ENCODE measurements at regions not wholly inside any gene's neighbourhood (a gene's known extent, or its start where the extent isn't known, plus 50 kb on each side); places are given as distances from the start of the nearest gene placed in this dataset.

DNA sequence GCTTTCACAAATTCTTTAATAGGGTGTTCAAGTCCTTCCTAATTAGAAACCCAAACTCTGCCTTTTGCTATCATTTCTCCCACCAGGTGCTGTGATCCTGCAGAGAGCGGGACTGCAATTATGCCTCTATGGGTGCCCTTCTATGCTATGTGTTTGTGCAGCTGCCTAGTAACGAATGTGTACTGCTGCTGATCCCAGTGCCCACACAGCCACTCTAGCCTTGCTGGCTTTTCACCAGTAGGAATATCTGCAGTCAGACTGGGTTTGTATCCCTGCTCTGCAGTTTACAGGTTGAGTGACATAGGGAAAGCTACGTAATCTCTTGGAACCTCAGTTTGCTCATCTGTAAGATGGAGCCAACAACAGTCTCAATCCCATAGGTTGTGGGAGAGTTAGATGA is 179.6 kb upstream of the IRX3 start:
- no peak for DNase-seq

- no peak for DNase-seq
Measured at GRCh38 chr16:54465063-54465462, 178.5 kb upstream of the IRX3 start.

- no peak for DNase-seq
Measured at GRCh38 chr16:54462771-54463170, 176.2 kb upstream of the IRX3 start.

- DNase-seq = no peak
Measured at GRCh38 chr16:54462151-54462651, 175.6 kb upstream of the IRX3 start.

- no peak for DNase-seq
Measured at GRCh38 chr16:54460263-54460860, 173.8 kb upstream of the IRX3 start.

DNA sequence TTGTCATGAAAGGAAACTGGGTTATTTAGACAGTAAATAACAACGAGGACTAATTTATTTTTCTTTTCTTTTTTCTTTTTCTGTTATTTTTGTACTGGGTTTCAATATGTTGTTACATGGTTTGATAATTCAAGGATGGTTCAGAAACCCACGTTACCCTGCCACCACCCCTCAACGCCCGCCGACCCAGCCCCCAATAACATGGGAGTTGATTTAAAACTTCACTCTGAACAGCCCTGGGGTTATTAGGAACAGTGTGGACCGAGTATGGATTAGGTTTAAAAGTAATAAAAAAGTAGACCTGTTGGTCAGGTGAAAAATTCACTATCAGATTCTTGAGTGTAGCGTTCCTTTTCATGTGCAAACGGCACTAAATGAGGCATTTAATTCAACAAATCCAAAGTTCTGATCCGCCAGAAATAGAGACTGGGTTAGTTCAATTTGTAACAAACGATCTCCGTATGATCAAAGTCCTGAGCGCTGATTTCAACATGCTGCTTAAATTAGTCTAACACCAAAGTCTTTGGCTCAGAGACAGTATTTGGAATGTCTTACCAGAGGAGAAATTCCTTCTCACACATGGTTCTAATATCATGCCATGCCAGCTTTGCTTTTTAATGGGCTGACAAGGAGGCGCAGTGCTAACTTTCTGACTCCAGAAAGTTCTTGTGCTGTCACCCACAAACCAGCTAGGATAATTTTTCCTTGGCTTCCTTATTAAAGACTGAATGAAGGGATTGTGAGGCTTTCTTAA is 173.1 kb upstream of the IRX3 start:
- DNase-seq = no peak

DNA sequence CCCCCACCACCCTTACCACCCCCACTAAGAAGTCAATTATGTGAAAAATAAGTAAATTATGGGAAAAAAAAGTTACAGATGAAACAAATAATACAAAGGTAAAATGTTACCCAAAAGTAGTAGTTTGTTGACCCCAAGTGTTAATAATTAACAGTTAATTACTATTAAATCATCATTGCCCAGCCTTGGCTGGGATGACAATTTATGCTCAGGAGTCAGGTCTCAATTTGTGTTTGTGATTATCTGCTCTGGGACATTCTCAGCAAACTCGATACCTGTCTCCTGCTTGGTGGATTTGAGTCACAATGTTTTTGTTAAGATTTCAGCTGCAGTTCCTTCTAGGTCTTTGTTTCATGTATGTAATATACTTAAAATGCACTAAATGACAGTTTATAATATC is 172.3 kb upstream of the IRX3 start:
- no peak for DNase-seq

GRCh38 chr16:54456291-54456690 is 169.7 kb upstream of the IRX3 start:
- no peak for DNase-seq

- DNase-seq = no peak
Measured at GRCh38 chr16:54455030-54455725, 168.6 kb upstream of the IRX3 start.

- DNase-seq = no peak
Measured at GRCh38 chr16:54454616-54455015, 168.0 kb upstream of the IRX3 start.

DNA sequence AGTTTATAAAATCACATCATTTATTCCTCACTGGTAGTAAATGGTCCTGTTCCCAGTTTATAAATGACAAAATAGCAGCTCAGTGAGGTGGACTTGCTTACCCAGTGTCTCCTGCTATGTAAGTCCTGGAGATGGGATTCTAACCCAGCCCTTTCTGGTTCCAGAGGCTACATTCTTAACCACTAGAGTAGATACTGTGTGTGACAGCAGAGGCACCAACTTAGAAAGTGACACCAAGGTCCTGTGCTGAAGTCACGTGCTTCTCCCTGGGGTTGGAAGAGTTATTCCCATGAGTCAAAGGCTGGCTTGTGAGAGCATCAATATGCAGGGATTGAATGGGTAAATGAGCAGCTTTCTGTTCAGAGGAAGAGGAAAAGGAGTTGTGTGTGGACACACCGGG is 167.3 kb upstream of the IRX3 start:
- DNase-seq = no peak

DNA sequence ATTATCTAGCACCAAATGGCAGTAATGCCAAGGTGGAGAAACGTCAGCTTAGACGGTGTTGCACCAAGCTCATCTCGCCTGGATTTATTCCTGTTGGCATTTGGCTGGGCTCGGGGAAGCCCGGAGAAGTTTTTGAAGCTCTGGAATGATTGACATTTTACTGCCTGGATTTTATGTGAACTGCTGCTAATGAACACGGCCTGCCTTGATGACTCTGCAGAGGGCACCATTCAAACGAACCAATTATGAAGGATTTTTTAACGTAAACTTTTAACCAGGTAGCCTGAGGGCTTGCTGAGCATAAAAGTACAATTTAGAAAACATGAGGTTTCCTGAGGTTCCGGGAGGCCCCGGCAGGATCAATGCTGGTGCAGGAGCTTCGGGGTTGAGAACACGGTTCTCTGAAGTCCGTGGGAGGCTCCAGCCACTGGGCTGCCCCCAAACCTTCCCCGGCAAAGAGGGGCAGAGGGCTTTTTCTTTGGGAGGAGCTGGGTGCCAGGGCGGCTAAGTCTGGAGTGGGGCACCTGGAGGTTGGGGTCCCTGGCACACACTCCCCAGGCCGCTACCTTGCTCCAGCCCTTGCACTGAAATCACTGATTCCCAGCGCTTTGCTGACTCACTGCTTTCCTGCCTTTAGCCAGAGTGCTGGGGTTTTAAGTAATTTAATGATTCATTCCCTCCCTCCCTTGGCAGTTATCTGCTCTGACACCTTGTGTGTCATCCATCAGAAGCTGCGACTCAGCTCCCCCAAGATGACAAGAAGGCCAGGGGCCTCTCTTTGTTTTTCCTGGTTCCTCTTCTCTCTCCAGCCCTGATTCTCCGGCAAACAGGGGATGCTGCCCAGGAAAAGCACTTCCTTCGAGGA is 161.2 kb upstream of the IRX3 start:
- no peak for DNase-seq

DNA sequence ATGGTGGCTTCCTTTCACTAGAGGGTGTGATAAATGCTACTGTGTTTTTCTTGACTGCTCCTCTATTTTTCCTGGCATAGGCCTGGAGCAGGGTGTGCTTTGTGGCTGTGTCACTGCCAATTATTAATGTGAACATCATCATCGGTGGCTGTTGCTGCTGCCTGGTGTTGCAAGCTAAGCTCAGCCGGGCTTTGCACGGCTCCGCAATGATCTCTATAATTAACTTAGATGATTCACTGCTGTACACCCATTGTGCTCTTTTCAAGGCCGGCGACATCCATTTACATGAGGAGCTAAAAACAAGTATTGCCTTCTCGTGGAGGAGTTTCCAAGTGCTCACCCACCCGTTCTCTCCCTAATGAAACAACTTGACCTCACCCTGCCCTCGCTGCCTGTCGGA is 160.1 kb upstream of the IRX3 start:
- no peak for DNase-seq

- no peak for DNase-seq
Measured at GRCh38 chr16:54444851-54445458, 158.4 kb upstream of the IRX3 start.

- DNase-seq = no peak
Measured at GRCh38 chr16:54443839-54444238, 157.3 kb upstream of the IRX3 start.

DNA sequence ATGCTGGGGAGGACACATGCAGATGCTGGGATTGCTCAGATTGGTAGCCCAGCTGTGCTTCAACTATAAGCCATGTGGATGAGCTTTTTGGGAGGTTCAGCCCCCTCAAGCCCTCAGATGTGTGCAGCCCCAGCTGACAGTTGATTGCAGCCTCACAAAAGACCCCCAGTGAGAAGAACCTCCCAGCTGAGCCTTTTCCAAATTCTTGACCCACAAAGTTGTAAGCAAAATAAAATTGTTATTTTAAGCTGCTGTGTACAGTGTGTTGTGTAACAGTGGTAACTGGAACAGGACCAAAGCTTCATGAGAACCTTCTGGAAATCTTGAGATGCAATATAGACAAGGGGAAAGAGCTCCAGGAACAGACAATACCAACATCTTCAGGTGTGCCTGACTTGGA is 156.8 kb upstream of the IRX3 start:
- DNase-seq = no peak

DNA sequence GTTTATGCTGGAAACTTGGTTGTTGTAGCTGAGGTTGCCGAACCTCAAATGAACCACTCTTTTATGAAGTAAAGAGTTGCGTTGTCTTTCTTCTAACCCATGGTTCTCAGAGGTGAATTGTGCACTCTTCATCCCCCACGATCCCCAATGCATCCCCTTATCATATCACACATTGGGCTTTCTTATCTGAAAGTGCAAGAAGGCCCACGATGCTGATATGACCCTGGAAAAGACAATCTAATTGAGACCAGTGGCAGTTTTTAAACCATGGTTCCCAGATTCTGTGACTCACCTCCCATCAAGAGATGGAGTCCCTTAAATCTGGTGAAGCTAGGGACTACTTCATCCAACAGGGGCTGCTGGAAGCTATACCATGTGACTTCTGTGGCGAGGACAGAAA is 156.3 kb upstream of the IRX3 start:
- DNase-seq = no peak

- no peak for DNase-seq
Measured at GRCh38 chr16:54438469-54438868, 151.9 kb upstream of the IRX3 start.

DNA sequence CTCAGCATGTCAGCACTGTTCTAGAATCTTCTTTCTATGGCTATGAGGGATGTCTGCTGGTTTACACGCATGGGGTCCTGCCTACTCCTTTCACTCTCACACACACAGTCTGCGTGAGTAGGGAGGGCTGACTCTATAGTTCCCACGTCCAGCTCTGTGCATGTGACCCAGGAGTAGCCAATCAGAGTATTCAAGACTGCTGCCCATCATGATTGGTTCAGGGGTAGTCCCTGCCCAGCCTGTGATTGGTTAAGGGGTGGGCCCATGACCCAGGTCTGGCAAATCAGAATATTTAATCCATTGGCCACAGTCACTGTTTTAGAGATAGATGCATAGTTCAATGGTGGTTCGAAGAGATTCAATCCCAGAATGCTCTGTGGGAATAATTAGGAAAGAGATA is 151.3 kb upstream of the IRX3 start:
- DNase-seq = no peak

DNA sequence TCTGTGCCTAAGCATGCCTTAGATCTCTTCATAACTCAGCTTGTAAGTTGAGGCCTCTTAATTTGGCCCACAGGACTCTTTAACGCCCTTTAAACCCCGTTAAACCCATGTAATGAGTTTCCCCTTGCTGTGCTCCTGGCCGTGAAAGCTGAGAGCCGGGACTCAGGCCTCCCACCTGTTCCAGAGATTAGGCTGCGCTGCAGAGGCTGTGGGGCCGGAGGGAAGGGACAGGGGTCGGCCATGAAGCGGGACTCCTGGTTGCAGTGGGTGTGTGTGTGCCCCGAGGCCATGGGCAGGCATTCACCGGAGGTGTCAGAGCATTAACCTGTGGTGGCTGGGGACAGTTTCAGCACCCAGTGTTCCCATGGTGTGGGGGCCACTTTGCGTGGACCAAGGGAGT is 150.8 kb upstream of the IRX3 start:
- no peak for DNase-seq

DNA sequence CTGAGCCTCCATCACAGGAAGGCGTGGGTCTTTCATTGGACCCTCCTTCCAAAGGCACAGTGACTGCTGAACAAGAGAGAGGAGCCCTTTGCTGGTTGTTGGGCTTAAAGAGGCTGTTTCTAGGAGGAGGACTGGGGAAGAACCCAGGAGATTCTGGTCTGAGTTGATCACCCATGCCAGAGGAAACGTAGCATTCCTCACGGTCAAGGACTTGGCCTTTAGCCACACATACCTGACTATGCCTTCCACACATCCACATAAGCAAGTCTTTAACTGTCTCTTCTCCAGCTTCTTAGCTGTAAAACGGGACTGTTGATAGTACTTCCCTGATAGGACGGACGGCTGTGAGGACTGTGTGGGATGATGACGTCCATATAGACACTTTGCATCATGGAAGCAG is 149.8 kb upstream of the IRX3 start:
- no peak for DNase-seq

- no peak for DNase-seq
Measured at GRCh38 chr16:54434859-54435258, 148.3 kb upstream of the IRX3 start.

- DNase-seq = no peak
Measured at GRCh38 chr16:54432897-54433229, 146.3 kb upstream of the IRX3 start.

Measured in NCI-H526 treated with DMSO at 0.1 percent for 48 hours (cell line).